Epithelial cell of proximal tubule (primary cell): ENCODE measurements at regions not wholly inside any gene's neighbourhood (a gene's known extent, or its start where the extent isn't known, plus 50 kb on each side); places are given as distances from the start of the nearest gene placed in this dataset.
A peak's percentile ranks its signal among the peaks of the same experiment; 100 is the strongest.

ENCODE experiments used
- DNase-seq: peaks from one replicate; pipeline ENCODE4 v3.0.0-alpha.2; 2011; ENCODE audit warnings: low read depth
- H3K4me3 ChIP-seq: 2 replicates; pipeline ENCODE4 v1.5.1; 2011; ENCODE audit warnings: low read depth, mild to moderate bottlenecking, low read length
- TF ChIP-seq, protein P1 (sequence below): conservative IDR thresholded peaks from 2 replicates; pipeline ENCODE4 v1.5.1; 2012; ENCODE audit warnings: low read depth, mild to moderate bottlenecking, low read length

GRCh38 chr21:33978585-33978984 is 63.0 kb upstream of the ATP5PO start:
- no peak for DNase-seq
- H3K4me3 ChIP-seq = no peak overlapping the region
- TF ChIP-seq, protein P1, sequence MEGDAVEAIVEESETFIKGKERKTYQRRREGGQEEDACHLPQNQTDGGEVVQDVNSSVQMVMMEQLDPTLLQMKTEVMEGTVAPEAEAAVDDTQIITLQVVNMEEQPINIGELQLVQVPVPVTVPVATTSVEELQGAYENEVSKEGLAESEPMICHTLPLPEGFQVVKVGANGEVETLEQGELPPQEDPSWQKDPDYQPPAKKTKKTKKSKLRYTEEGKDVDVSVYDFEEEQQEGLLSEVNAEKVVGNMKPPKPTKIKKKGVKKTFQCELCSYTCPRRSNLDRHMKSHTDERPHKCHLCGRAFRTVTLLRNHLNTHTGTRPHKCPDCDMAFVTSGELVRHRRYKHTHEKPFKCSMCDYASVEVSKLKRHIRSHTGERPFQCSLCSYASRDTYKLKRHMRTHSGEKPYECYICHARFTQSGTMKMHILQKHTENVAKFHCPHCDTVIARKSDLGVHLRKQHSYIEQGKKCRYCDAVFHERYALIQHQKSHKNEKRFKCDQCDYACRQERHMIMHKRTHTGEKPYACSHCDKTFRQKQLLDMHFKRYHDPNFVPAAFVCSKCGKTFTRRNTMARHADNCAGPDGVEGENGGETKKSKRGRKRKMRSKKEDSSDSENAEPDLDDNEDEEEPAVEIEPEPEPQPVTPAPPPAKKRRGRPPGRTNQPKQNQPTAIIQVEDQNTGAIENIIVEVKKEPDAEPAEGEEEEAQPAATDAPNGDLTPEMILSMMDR = no peak

GRCh38 chr21:33977721-33978369 is 62.2 kb upstream of the ATP5PO start:
- TF ChIP-seq, protein P1 = no peak
- no peak overlapping the region for H3K4me3 ChIP-seq
- no peak for DNase-seq

DNA sequence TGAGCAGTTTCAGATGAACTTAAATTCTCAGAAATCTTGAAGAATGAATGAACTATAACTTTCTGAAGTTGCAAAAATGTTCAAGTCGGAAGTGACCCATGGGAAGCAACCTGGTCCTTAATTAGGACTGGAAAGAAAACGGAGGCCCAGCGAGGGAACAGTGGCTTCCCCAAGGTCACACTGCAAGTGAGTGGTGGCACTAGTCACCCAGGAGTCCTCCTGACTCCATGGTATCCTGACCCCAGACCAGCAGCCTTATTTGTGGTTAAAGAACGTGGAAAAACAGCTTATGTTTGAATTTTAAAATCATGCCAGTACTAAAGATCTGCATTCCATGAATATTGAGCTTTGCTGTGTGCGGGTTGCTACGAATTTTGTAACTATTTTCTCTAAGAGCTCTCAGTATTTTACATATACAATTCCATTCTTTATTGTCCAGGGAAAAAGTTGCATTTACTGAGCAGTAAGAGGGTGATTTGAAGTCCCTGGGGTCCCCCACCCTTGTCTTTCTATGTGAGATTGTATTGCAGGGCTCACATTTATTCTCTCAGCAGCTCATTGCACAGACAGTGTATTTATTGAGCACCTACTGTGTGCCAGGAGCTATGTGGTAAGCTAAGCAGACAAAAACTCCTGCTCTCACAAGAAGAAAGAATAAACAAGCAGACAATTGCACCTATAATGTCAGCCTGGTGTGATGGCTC is 61.6 kb upstream of the ATP5PO start:
- H3K4me3 ChIP-seq = no peak overlapping the region
- TF ChIP-seq, protein P1 = no peak
- DNase-seq = no peak

- peak; percentile 94 for DNase-seq
- TF ChIP-seq, protein P1 = no peak
- no peak overlapping the region for H3K4me3 ChIP-seq
Measured at GRCh38 chr21:33976082-33977016, 60.7 kb upstream of the ATP5PO start.

GRCh38 chr21:33975548-33976081 is 60.0 kb upstream of the ATP5PO start:
- DNase-seq = no peak
- no peak overlapping the region for H3K4me3 ChIP-seq
- TF ChIP-seq, protein P1 = no peak

DNA sequence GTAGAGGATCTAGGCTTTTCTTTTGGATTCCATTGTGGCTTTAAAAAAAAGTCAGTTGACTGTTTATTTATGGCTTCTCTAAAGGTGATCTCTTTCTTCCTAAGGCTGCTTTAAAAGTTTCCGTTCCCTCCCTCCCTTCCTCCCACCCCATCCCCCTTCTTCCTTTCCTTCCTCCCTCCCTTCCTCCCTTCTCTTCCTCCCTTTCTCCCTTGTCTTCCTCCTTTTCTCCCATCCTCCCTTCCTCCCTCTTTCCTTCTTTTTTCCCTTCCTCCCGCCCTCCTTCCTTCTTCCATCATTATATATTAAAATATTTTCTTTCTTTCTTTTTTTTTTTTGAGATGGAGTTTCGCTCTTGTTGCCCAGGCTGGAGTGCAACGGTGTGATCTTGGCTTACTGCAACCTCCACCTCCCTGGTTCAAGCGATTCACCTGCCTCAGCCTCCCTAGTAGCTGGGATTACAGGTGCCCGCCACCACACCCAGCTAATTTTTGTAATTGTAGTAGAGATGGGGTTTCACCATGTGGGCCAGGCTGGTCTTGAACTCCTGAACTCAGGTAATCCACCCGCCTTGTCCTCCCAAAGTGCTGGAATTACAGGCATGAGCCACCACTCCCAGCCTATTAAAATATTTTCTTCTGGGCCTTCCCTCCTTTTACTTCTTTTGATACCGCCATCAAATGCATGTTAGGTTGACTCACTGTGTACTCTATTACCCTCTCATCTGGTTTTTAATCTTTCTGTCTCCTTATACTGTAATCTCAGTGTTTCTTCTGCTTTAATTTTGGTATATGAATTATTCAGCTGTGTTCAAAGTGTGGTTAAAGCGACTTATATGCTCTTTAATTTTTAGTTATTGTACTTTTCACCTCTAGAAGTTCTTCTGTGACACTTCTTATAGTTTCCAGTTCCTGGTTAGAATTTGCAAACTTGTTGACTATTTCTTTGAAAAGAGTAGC is 59.2 kb upstream of the ATP5PO start:
- TF ChIP-seq, protein P1 = no peak
- no peak overlapping the region for H3K4me3 ChIP-seq
- DNase-seq = no peak
